Right kidney (tissue), 1 donor: ENCODE measurements at regions not wholly inside any gene's neighbourhood (a gene's known extent, or its start where the extent isn't known, plus 50 kb on each side); places are given as distances from the start of the nearest gene placed in this dataset.

ENCODE experiments used
- DNase-seq: peaks from one replicate; pipeline ENCODE4 v3.0.0-alpha.2; 2016

- DNase-seq = no peak
Measured at GRCh38 chr6:56713254-56713672, 70.6 kb upstream of the DST start.

GRCh38 chr6:56710967-56711366 is 68.3 kb upstream of the DST start:
- DNase-seq = no peak

- DNase-seq = no peak
Measured at GRCh38 chr6:56709650-56710049, 67.0 kb upstream of the DST start.

- no peak for DNase-seq
Measured at GRCh38 chr6:56708810-56709597, 66.3 kb upstream of the DST start.

GRCh38 chr6:56706981-56707726 is 64.5 kb upstream of the DST start:
- no peak for DNase-seq

GRCh38 chr6:56699066-56699654 is 56.5 kb upstream of the DST start:
- no peak for DNase-seq

GRCh38 chr6:56695702-56696101 is 53.0 kb upstream of the DST start:
- no peak for DNase-seq

GRCh38 chr6:56694002-56694401 is 51.3 kb upstream of the DST start:
- no peak for DNase-seq

GRCh38 chr6:56693246-56693607 is 50.5 kb upstream of the DST start:
- peak; percentile 18 for DNase-seq

GRCh38 chr6:56692523-56693245 is 50.0 kb upstream of the DST start:
- no peak for DNase-seq
